ENCODE measurements at regions not wholly inside any gene's neighbourhood (a gene's known extent, or its start where the extent isn't known, plus 50 kb on each side); places are given as distances from the start of the nearest gene placed in this dataset.
"Not testable (repeated sequence)": the region's sequence is repeated elsewhere in the genome, so short reads cannot be mapped to it uniquely, and the experiment has no call there.

GRCh38 chr14:61609884-61610283 lies 85.4 kb upstream of the HIF1A start:
- peak; percentile 92 for DNase-seq (ENCODE audit: low read depth)

DNA sequence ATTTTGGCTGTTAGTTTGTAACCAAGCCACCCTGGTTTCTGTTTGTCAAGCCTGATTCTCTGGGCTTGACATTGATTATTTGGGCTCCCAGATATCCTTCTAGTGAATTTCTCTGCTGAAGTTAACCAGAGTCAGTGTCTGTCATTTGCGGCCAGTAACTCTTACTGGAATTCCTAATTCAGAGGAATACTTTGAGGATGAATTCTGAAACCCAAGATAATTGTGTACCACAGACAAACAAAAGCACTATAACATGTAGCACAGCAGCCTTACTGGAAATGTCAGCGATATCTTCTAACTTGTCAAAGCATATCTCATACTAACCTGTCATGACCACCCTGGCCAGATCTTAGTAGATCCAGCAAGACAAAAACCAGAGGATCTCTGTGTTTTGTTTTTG lies 84.4 kb upstream of the HIF1A start:
- no peak overlapping the region for H3K4me3 ChIP-seq (replicated peaks; ENCODE audit: low read depth, low read length)
- no peak for DNase-seq (ENCODE audit: low read depth)
- TF ChIP-seq, protein P1, sequence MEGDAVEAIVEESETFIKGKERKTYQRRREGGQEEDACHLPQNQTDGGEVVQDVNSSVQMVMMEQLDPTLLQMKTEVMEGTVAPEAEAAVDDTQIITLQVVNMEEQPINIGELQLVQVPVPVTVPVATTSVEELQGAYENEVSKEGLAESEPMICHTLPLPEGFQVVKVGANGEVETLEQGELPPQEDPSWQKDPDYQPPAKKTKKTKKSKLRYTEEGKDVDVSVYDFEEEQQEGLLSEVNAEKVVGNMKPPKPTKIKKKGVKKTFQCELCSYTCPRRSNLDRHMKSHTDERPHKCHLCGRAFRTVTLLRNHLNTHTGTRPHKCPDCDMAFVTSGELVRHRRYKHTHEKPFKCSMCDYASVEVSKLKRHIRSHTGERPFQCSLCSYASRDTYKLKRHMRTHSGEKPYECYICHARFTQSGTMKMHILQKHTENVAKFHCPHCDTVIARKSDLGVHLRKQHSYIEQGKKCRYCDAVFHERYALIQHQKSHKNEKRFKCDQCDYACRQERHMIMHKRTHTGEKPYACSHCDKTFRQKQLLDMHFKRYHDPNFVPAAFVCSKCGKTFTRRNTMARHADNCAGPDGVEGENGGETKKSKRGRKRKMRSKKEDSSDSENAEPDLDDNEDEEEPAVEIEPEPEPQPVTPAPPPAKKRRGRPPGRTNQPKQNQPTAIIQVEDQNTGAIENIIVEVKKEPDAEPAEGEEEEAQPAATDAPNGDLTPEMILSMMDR (IDR thresholded peaks at IDR 0.05; ENCODE audit: low read length, missing control alignments): no peak

More at GRCh38 chr14:61609884-61610283, 85.4 kb upstream of the HIF1A start:
- TF ChIP-seq, protein P1 (IDR thresholded peaks at IDR 0.05; ENCODE audit: low read length, missing control alignments): no peak
- no peak overlapping the region for H3K4me3 ChIP-seq (replicated peaks; ENCODE audit: low read depth, low read length)

DNA sequence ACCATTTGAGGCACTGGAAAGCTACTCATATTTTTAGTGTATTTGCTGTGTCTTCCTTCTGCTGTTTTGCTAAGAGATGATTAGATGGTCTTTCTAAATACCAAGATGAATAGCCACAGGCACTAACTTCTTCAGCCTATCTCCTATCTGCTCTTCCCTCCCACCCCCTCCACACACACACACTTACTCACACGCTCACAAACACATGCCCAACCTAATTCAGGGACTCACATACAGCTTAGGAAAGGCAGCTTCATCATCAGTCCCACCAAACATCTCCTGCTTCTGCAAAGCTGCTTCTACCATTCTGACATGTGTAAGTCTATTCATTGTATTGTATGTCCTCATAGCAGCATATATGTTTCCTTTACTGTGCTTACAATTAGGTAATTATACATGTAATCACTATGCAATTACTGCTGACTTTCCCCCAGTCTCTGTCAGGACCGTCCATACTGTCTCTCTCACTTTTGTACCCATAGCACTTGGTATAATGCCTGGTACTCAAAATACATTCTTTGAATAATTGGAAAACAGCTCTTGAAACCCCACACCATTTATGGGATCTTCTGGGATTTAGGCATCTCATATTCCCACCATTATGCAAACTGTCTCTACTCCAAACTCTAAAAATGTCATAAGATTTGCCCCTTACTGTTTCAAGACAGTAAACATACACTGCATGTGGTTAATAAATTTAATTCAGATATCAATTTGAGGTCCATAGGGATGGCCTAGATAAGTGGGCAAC lies 83.3 kb upstream of the HIF1A start:
- DNase-seq (ENCODE audit: low read depth): peak; percentile 42
- no peak overlapping the region for H3K4me3 ChIP-seq (replicated peaks; ENCODE audit: low read depth, low read length)
- TF ChIP-seq, protein P1 (IDR thresholded peaks at IDR 0.05; ENCODE audit: low read length, missing control alignments): no peak

DNA sequence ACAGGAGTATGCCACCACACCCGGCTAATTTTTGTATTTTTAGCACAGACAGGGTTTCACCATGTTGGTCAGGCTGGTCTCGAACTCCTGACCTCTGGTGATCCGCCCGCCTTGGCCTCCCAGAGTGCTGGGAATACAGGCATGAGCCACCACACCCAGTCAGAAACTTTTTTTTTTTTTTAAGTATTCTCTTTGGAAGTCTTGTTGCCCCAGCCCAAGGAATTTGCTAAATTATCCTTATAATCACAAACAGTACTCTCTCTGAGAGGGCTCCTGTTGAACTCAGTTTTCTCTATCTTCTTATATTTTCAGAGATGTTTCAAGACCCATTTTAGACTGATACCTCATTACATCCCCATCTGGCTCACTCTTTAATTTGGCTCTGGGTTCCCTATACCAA lies 82.3 kb upstream of the HIF1A start:
- DNase-seq (ENCODE audit: low read depth); H3K4me3 ChIP-seq (replicated peaks; ENCODE audit: low read depth, low read length): not testable (repeated sequence)

GRCh38 chr14:61614693-61615092 lies 80.6 kb upstream of the HIF1A start:
- DNase-seq (ENCODE audit: low read depth): no peak
- TF ChIP-seq, protein P1 (IDR thresholded peaks at IDR 0.05; ENCODE audit: low read length, missing control alignments): no peak
- no peak overlapping the region for H3K4me3 ChIP-seq (replicated peaks; ENCODE audit: low read depth, low read length)

DNA sequence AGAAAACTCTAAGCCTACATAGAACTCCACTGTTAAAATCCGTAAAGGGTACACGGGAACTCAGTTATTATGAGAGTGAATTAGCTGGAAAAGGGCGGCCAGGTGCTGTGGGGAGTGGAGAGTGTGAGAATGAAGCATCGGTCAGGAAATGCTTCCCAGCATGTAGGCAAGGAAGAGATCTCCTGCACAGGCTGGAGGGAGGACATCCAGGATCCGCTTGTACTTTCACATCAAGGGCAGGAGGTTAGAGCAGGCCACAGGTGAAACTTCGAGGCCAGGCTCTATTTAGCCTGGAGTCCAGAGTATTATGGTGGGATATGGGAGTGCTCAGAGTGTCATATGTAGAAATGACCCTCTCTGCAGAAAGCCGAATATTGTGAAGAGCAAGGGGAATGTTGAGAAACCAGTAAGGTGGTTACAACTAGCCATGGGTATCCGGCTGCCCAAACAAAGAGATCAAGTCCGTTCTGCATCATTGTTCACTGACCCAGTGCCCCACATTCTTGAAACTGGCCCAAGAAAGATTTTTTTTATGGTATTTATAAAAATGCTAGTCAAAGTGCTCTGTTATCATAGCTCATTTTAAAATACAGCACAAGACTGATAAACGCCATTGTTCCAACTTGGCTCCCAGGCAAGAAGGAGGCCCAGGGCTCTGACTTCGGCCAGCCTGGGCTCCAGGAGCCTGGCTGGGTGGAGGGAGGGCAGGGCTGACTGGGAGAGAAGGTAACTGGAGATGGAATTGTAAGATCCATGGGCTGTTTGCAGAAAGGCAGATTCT lies 79.4 kb upstream of the HIF1A start:
- peak; percentile 95 for DNase-seq (ENCODE audit: low read depth)
- TF ChIP-seq, protein P1 (IDR thresholded peaks at IDR 0.05; ENCODE audit: low read length, missing control alignments): no peak
- no peak overlapping the region for H3K4me3 ChIP-seq (replicated peaks; ENCODE audit: low read depth, low read length)

GRCh38 chr14:61616524-61617185 lies 78.7 kb upstream of the HIF1A start:
- DNase-seq (ENCODE audit: low read depth): peak; percentile 88
- no peak overlapping the region for H3K4me3 ChIP-seq (replicated peaks; ENCODE audit: low read depth, low read length)
- TF ChIP-seq, protein P1 (IDR thresholded peaks at IDR 0.05; ENCODE audit: low read length, missing control alignments): no peak
